T47D (cell line): ENCODE measurements at regions not wholly inside any gene's neighbourhood (a gene's known extent, or its start where the extent isn't known, plus 50 kb on each side); places are given as distances from the start of the nearest gene placed in this dataset.
A peak's percentile ranks its signal among the peaks of the same experiment; 100 is the strongest.

Source experiments
- DNase-seq, 2 experiments: peaks; one replicate each; pipeline versions ENCODE4 v3.0.0 to v3.0.0-alpha.2; 2011 to 2012; ENCODE audit warnings: low read depth in 1 of 2, low spot score in 1 of 2
- JUND ChIP-seq: IDR thresholded peaks from 2 replicates; pipeline ENCODE4 v1.6.1; 2012; ENCODE audit warnings: low read depth
- in situ Hi-C: cut with HindIII; loops from 2 replicates; pipeline ENCODE4 v1.10.0; 2016; ENCODE audit warnings: low sequenced_read_pairs, low pct_unique_long_range_greater_than_20kb

DNA sequence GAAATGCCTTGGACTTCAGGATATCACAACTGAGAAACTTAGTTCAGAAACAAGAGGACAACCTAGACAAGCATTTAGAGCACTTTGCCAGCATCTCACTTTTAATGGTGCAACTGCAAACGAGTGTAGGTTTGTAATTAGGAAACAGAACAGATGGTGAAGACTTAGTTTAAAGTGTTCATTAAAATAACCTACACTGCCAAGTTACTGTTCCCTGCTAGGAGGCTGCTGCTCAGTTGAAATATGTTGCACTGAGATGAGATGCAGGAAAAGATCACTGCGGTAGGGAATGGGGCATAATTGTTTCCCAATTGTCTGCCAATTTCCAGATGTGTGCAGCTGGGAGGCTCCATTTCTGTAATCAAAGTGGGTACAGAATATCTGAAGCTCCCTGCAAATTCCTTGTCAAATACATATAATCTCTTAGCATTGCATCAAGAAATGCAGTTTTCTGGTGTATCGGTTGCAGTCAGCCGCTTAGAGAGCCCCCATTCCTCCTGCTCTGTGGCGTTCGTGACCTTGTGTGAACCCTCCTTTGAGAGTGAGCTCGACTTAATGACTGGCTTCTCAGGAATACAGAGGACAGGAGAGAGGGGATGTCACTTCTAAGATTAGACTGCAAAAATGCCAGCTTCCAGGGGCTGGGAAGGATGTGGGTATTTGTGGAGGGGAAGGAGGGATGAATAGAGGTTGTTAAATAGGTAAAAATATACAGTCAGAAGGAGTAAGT is 448.9 kb downstream of the MED10 start:
- DNase-seq = no peak
- no peak for TF ChIP-seq JUND
- in situ Hi-C loops = no loop called here

DNA sequence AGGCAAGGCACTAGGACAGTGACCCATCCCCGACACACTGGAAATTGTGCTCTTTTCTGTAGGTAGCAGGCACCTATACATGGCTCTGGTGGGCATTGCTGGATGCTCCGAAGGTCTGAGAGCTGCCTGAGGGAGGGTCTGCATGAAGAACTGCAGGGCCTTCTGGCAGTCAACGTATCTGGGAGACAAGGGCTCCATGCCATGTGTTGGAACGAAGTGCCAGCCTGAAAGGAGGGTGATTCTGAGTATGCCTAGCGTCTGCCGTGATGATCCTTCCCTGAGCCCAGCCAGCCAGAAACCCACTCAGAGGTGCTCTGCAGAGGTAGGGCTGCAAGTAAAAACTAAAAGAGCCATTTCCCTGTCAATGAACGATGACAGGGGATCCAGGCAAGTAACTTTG is 453.2 kb downstream of the MED10 start:
- TF ChIP-seq JUND = no peak
- DNase-seq = no peak
- in situ Hi-C loops = no loop called here

DNA sequence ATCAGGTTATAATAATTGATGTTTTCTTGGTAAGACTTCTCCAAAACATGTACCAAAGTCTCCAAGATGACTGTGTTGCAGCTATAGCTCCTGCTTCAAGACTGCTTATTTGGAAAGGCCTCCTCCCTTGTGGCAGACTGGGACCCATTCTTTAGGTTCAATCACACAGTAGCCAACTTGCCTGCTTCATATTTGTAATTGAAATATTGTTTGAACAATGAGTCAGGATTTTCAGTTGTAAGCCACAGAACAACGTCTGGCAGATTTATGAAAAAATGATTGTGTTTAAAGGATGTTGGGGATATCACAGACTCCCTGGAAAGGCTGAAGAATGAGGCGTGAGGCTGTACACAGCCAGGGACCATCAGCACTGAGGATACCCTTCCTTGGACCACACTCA is 458.9 kb downstream of the MED10 start:
- TF ChIP-seq JUND = no peak
- DNase-seq = no peak
- in situ Hi-C loops = no loop called here

DNA sequence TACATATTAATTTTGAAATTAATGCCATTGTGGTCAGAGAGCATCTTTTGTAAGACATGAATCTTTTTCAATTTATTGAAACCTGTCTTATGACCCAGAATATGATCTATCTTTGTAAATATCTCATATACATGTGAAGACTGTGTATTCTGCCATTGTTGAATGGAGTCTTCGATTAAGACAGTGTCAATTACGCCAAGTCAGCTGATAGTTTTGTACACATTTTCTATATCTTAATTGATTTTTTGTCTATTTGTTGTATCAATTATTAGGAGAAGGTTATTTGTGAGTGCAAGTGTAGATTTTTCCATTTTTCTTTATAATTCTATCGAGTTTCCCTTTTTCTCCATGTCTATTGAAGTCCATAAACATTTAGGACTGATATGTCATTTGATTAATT is 471.6 kb downstream of the MED10 start:
- TF ChIP-seq JUND = no peak
- DNase-seq = no peak
- in situ Hi-C loops = no loop called here

DNA sequence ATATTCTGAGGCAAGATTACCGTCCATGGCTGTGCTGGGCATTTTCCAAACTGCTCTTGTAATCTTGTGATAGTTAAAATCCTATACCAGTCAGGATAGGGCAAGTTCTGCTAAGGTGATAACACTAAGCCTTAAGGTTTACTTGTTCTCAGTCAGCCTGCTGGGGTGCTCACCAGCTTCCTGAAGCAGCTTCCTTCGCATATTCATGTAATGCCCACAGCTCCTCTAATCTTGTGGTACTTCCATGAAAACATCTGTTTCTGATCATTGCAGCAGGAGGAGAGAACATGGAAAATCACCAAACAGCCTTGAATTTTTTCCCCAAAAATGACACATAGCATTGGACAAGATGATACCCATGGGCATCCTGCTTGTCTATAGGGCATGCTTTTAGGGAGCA is 473.2 kb downstream of the MED10 start:
- in situ Hi-C loops = no loop called here
- DNase-seq = no peak
- no peak for TF ChIP-seq JUND

DNA sequence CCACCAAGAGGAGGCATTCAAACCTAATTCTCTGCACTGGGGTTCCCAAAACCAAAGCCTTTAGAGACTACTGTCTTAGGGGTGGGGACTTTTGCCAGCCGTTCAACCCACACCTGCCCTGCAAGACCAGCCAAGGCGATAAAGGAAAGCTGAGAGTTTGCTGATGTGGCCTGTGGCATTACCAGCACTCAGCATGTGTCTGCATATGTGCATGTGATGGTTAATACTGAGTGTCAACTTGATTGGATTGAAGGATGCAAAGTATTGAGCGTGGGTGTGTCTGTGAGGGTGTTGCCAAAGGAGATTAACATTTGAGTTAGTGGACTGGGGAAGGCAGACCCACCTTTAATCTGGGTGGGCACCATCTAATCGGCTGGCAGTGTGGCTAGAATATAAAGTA is 474.2 kb downstream of the MED10 start:
- TF ChIP-seq JUND = no peak
- DNase-seq = no peak
- in situ Hi-C loops = no loop called here

DNA sequence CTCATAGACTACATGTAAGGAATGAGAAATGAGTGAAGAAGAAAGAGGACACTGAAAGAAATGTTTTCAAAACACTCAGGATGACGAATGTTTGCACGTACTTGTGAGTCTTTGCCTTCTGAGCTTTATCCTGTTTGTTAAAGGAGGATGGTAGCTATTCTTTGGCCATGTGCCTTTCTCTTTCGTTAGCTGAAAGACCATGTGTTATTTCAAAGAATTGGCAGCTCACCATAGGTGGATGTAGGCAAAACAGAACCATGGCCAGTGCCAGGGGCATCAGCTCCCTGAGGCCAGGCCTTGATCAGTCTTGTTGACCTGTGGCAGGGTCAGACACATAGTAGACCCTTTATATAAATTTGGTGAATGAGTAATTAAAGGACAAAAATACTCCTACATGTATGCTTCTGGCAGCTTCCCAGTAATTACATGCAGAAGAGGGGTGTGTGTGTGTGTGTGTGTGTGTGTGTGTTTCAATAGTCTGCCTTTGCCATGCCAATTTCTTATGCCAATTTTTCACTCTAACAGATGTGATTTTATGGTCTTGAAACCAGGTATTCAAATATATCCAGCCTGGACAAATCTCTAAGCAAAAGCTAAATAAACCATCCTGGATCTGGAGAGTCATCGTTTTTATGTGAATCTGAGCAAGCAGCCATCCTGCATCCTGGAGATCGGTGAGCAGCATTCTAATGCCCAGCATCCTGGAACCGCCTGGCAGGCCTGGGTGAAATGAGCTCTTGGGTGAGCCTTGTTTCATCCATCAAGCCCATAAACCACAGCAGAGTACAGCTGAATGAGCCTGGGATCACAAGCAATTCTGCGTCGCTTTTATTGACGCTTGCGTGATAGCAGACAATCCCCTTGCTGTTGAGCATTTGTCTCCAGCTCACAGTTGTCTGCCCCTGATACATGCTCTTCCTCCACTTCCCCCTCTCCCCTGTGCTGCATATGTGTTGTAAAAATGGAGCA is 475.4 kb downstream of the MED10 start:
- in situ Hi-C loops = no loop called here
- DNase-seq = no peak
- no peak for TF ChIP-seq JUND

DNA sequence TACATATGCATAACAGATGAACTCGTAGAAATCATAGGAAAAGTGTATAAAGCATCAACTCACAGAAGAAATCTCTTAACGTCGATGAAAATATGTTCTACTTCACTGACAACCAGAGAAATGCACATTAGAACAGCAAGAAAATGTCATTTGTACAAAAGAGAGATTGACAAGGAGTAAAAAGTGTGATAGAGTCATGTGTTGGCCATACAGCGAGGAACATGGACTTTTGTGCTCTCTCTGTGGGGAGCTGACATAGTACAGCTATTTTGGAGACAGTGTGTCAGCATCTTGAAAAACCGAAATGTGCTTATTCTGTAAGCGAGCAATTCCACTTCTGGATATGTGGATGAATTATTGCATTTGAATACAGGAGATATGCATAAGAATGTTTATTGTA is 477.9 kb downstream of the ICE1 start:
- in situ Hi-C loops = no loop called here
- DNase-seq = no peak
- TF ChIP-seq JUND = no peak

DNA sequence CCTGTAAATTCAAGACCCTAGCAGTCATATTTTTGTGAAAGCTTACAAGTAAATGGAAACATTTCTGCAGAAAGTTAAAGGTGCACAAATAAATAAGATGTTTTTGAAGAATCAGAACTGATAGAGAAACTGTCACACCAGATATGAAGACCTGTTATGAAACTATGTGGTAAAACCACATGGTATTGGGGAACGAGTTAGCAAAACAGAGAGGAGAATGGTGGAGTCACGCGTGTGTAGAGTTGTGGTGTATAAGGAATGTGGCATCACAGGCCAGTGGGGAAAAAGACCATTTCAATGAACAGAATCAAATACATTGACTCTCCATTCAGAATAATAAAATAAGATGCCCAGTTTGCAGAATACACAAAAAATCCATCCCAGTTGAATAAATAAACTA is 477.2 kb downstream of the ICE1 start:
- in situ Hi-C loops = no loop called here
- no peak for TF ChIP-seq JUND
- no peak for DNase-seq

DNA sequence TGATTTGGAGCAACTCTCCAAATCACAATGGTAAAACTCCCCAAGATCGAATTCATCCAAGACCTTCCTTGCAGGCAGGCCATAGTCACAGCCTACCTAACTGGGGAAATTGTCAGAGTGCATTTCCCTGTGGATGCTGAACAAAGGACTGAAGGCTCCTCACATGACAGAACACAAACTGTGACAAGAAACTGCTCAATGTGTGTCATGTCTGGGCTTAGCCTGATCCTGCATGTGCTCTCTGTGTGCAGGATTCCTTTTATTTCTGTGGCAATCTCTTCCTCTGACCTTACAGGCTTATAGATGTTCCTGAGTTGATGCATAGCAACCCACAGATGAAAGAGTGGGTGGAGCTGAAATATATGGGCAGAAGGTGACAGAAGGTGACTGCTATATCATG is 465.8 kb downstream of the ICE1 start:
- no peak for DNase-seq
- TF ChIP-seq JUND = no peak
- in situ Hi-C loops = no loop called here

DNA sequence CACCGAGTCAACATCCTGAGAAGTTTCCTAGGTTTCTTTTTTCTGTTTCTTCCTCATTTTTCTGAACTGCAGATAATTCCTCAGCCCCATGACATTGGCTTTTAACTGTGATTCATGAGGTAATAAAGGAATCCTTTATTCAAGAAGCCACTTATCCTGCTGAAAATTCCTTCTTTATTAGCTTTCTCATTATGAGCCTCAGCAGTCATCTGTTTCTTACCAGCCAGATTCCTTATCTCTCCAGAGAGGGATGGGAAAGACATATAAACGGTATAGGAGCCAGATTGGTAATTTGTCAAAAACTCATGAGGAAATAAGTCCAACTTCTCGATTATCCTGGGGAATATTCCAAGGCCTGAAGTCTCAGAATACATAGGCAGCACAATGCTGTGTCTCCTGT is 465.4 kb downstream of the ICE1 start:
- DNase-seq = no peak
- in situ Hi-C loops = no loop called here
- no peak for TF ChIP-seq JUND

DNA sequence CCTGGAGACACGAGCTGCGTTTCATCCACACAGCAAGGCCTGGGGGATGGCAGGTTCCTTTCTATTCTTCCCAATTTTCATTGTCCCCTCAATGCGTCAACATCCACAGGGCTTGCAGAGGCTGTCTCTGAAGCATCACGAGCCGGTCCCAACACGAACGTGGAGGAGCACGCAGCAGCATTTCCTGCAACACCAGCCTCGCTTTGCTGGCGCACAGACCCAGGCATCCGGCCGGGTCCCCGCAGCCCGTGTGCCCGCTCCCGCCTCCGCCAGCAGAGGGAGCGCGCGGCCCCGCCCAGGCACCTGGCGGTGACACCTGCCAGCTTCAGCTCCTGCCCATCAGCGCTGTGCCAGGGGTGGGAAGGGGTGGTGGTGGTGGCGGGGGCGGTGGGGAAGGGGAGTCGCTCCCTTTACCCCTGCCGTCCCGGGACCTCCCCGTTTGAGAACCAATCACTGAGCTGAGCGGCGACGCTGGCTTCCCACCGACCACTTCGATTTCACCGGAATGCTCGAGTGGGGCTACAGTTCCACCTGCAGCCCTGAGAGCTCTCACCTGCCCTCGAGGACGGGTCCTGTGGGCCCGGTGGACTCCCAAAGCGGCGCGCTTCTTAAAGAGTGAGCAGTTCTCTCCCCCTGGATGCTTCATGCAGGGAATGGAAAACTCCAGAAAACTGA is 464.5 kb downstream of the ICE1 start:
- in situ Hi-C loops = no loop called here
- DNase-seq = peak; percentile 43 to 47
- no peak for TF ChIP-seq JUND

DNA sequence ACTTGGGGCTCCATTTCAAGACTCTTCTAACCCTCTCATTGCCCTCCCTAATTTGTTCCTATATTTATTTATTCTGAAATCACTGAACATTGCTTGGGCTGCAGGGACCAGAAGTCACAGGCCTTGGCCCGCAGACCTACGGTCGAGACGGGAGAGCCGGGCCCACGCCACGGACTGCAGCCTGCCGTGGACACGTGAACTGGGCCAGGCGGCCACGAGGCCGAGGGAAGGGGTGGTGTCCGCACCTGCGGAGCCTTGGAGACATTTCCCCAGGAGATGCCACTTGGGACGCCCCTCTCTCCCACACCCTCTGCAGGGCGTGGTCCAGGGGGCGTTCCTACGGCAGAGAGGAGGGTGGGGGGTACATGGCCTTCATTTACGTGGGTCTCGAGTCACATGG is 463.9 kb downstream of the ICE1 start:
- no peak for TF ChIP-seq JUND
- in situ Hi-C loops = no loop called here
- no peak for DNase-seq
